CD4-positive, alpha-beta T cell treated with Interleukin-15 for 1 hour (primary cell): ENCODE measurements at regions not wholly inside any gene's neighbourhood (a gene's known extent, or its start where the extent isn't known, plus 50 kb on each side); places are given as distances from the start of the nearest gene placed in this dataset.
"Not testable (repeated sequence)": the region's sequence is repeated elsewhere in the genome, so short reads cannot be mapped to it uniquely, and the experiment has no call there.

ENCODE experiments used
- DNase-seq: peaks from one replicate; pipeline ENCODE4 v3.0.0-alpha.2; 2020

GRCh38 chr20:51305316-51306052, 237.0 kb downstream of the NFATC2 start:
- no peak for DNase-seq

GRCh38 chr20:51303731-51304670, 238.5 kb downstream of the NFATC2 start:
- DNase-seq: no peak

DNA sequence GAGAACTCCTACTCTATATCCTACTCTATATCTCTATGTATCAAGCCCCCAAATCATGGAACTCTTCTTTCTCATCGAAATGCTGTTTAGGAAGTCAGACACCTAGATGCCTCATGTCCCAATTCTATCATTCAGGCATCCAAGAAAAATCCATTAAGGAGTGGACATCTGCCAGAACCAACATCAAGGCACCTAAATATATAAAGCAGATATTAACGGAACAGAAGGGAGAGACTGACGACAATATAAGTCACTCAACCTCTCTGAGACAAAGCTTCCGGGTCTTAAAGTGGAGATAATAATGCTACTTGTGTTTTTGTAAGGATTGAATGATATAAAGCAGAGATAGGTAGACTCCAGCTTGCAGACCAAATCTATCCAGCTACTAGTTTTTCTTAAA, 241.5 kb downstream of the NFATC2 start:
- no peak for DNase-seq

GRCh38 chr20:51300104-51300503, 242.4 kb downstream of the NFATC2 start:
- DNase-seq: no peak

GRCh38 chr20:51299413-51299812, 243.1 kb downstream of the NFATC2 start:
- no peak for DNase-seq

GRCh38 chr20:51298141-51298749, 244.3 kb downstream of the NFATC2 start:
- no peak for DNase-seq

GRCh38 chr20:51287628-51288413, 254.7 kb downstream of the NFATC2 start:
- no peak for DNase-seq

- DNase-seq: no peak
These were observed 255.8 kb downstream of the NFATC2 start for GRCh38 chr20:51286758-51287157.

GRCh38 chr20:51285684-51286083, 256.8 kb downstream of the NFATC2 start:
- no peak for DNase-seq

DNA sequence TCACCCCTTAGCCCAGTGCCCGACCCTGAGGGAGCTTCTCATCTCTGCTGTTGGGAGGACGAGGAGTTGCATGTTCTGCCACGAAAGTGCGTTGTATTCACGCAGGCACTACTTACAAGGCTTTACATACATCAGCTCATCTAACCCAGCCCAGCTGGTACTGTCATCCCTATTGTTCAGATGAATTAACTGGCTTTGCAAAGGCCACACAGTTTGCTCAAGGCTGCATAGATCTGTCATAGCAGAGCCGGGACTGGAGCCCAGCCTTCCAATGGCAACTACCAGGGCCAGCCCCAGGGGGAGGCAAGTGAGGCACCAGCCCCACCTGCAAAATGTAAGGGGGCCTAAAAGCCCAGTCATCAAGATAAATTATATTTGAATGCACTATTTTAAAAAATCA, 257.6 kb downstream of the NFATC2 start:
- DNase-seq: no peak

DNA sequence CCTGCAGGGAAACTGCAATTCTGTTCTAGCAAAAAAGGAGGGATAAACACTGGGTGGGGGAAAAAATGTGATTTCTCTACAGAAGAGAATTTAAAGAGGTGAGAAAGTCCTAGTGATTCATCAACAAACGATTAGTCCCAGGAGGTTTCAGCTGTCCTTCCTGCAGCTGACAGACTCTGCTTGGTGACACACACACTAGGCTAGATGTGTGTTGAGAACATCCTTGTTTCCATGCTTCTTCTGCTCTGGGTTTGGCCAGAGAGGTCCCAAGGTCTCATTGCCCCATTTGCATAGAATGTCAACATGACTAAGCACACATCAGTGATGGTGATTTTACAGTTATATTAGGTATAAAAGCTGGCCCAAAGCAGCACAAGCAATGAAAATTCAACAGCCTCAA, 258.3 kb downstream of the NFATC2 start:
- DNase-seq: no peak

GRCh38 chr20:51281521-51281920, 258.6 kb upstream of the KCNG1 start:
- no peak for DNase-seq

- no peak for DNase-seq
These were observed 257.1 kb upstream of the KCNG1 start for GRCh38 chr20:51280047-51280446.

- no peak for DNase-seq
These were observed 255.1 kb upstream of the KCNG1 start for GRCh38 chr20:51277961-51278360.

GRCh38 chr20:51276296-51276695, 253.4 kb upstream of the KCNG1 start:
- no peak for DNase-seq

DNA sequence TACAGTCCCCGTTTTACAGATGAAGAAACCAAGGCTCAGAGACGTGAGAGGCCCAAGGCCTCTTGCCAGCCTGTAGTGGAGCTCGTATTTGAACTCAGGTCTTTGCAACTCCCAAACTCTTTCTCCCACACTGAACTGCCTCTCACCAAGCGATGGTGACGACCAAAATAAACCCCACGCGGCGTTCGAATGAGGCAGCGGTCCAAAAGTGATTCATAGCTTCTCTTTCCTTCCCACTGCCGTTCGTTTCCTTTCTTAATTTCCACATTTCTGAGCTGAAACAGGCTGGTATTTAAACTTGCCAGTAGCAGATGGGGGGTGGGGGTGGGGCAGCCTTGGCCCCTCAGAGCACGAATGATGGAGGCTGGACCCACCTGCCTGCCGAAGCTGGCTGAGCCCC, 252.9 kb upstream of the KCNG1 start:
- no peak for DNase-seq

- DNase-seq: no peak
These were observed 252.3 kb upstream of the KCNG1 start for GRCh38 chr20:51275181-51275580.

GRCh38 chr20:51272401-51272800, 249.5 kb upstream of the KCNG1 start:
- DNase-seq: no peak

DNA sequence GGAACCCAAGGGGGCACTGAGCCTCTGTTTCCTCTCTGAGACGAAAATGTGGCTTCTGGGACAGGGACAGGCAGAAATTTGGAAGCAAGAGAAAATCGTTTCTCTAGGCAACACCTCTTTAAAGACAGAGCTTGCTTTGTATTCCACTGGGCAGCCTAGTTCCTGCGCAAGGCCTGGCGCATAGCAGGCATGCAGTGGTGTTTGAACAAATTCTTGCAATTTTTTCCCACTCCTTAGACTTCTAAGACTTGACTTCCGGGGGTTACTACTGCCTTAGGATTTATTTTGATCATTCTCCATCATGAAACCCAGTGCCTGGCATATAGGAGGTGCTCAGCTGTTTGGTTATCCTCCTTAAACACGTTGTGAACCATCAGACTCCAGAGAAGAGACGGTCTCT, 249.0 kb upstream of the KCNG1 start:
- no peak for DNase-seq

GRCh38 chr20:51271289-51271688, 248.4 kb upstream of the KCNG1 start:
- DNase-seq: not testable (repeated sequence)

GRCh38 chr20:51269671-51270070, 246.8 kb upstream of the KCNG1 start:
- DNase-seq: no peak

DNA sequence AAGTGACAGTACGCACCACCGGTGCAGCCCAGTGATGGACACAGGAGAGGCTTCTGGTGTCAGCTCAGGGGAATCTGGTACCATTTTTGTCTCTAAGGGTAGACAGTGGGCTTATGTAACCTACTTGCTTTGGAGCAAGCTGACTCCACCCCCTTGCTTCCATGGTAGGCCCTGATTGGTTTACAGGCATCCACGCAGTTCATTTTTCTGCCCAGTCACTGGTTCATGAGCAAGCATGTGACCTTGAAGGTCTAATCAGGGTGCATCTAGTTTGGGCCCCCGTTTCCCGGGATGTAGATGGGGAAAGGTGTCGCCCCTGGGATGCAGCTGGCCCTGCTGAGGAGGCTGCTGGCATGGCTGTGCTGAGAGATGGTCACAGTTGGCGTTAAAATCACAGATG, 244.8 kb upstream of the KCNG1 start:
- DNase-seq: no peak

- no peak for DNase-seq
These were observed 243.4 kb upstream of the KCNG1 start for GRCh38 chr20:51266353-51266752.
